ENCODE measurements at regions not wholly inside any gene's neighbourhood (a gene's known extent, or its start where the extent isn't known, plus 50 kb on each side); places are given as distances from the start of the nearest gene placed in this dataset.

DNA sequence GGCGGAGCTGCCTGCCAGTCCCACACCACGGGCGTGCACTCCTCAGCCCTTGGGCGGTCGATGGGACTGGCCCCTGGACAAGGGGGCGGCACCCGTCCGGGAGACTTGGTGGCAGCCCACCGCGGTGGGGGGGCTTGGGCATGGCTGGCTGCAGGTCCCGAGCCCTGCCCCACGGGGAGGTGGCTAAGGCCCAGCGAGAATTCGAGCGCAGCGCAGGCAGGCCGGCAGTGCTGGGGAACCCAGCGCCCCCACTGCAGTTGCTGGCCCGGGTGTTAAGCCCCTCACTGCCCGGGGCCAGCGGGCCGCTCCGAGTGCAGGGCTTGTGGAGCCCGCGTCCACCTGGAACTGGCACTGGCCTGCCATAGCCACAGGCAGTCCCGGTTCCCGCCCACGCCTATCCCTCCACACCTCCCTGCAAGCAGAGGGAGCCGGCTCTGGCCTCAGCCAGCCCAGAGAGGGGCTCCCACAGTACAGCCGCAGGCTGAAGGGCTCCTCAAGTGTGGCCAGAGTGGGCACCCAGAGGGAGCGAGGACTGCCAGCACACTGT is 742.9 kb upstream of the DDX18 start:
- no peak for DNase-seq (ENCODE audit: low read depth)

DNA sequence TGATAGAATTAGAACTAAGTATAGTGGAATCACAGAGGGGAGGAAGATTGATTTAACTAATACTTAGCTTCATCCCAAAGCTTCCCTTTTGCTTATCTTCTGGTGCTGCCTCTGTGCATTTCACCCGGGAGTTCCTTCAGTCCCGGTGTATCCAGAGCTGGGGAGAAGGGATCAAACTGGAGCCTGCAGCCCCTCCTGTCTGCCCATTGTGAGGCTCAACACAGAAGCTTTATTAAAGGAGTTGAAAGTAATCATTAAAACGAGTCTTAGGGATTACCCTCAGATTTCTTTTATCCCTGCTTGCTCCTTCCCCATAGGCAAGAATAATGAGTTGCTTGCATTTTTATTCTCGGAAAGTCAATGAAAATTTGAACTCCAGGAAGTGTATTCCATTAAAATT is 739.7 kb upstream of the DDX18 start:
- DNase-seq (ENCODE audit: low read depth) = no peak

DNA sequence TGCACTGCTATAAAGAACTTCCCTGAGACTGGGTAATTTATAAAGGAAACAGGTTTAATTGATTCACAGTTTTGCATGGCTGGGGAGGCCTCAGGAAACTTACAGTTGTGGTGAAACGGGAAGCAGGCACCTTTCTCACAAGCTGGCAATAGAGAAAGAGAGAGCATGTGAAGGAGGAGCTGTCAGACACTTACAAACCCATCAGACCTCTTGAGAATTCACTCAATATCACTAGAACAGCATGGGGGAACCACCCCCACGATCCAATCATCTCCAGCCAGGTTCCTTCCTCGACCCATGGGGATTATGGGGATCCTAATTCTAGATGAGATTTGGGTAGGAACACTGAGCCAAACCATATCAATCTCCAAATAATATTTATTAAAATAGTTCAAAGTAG is 729.2 kb upstream of the DDX18 start:
- no peak for DNase-seq (ENCODE audit: low read depth)

DNA sequence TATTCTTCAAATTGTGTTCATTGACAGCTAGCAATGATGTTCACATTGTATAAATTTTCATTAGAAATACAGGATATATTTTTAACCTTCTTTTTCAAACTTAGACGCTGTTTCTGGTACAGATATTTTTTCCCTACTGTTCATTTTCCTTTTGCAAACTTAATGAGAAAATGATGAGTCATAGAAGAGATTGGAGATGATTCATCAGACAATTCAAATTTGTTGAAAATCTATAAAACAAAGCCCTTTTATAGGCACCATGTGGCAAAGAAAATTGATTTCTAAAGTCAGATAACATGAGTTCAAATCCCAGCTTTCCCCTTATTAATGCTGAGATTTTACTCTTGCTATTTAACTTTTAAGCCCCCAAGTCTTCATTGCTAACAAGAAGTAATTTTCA is 728.8 kb upstream of the DDX18 start:
- DNase-seq (ENCODE audit: low read depth) = no peak

DNA sequence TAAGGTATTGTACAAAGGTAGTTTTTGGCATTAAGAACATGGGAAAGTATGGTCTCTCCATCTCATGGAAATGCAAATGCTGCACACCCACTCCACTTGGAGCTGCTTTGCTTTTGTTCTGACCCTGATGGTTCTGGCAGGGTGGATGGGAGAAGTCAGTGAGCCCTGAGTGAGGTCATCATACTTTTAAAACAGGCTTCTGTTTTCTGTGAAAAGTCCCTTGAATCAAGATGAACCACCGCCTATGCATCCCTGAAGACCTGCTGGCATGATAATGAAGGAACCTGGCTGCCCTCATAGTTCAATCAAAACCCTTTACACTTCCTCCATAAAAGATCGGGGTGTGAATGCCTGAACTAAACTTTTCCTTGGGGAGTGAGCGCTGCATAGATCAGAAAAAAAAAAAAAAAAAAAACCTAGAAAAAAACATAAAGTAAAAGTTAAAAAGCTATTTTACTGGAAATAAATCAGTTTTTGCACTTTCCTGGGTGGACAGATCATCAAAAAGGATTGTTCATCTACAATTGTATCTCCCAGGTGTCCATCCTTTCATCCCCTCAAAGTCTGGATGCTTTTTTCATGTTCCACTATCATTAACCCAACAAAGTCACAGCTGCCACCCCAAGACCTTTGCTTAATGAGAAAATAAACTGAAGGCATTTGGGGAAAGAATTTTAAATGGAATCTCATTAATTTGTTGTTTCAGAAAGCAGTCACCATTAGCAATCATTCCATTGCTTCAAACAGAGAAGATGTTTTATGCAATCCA is 728.1 kb upstream of the DDX18 start:
- no peak for DNase-seq (ENCODE audit: low read depth)

DNA sequence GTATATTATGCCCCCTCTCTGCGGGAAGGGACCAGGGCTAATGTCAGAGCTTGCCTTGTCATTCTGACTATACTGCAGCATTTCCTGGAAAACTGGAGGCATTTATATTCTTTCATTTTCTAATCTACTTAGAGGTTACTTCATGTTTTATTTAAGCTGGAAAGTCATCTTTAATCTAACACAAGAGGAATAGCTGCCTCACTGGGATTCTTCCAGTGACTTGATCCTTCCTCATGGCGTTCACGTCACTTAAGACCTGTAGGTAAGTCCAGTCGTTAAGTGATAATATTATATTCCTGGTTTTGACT is 727.6 kb upstream of the DDX18 start:
- DNase-seq (ENCODE audit: low read depth) = no peak

DNA sequence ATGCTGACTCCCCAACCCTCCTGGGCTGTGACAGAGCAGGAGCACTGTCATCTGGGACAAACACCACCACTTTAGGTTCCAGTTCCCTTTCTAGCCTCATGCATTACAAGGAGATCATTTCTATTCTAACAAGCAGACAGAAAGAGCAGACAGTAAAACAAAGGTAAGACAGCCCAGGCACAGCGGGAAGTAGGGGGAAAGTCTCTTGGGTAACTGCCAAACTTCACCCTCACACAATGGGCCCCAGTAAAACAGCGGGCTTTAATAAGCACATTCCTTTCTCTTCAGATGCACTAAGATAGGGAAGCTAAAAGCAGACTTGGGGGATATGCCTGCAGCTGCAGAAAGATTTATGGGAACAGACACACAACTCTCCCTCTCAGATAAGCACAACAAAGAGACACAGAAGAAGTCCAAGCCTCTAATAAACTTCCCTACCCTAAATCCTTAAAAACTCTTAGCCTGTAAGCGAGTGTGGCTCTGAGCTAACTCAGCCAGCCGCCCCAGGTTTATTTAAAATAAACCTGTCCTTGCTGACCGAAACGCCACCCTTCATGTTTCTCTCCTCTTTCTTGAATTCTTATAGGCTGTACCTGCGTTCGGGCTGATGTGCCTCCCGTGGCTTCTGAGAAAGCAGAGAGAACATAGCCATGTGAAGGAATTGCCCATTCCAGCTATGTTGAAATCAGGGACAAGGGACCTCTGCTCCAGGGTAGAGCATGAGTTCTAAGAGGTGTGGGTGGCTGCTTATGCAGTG is 726.8 kb upstream of the DDX18 start:
- no peak for DNase-seq (ENCODE audit: low read depth)

DNA sequence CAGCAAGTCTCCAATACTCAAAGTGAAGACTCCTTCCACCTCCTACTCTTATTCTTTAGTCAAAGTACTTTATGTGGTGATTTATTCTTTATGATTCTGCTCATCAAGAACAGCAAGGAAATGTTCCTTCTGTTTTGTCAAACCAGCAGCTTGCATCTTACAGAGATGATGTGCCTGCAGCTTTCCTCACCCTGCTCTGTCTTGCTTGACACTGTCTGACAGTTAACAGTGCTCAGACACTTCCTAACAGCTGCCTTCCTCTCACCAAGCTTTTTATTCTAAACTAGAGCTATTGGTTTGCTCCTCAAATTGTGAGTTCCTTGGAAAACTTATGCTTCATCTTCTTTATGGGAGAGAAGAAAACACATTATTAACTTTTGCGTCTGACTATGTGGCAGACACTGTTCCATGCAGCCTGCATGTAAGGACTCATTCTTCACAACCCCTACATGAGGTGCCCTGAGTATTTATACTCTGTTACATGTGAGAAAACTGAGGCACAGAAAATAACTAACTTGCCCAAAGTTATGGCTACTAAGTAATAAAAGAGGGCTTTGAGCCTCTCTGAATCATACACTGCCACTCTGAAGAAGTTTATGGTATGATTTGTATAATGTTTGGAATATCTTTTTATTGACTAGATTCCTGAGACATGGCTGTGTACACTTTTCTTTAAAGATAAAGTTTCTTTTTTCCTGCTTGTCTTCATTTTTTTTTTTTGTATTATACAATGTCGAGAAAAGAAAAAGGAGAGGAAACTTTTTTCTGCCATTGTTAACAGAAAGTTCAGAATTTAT is 723.3 kb upstream of the DDX18 start:
- no peak for DNase-seq (ENCODE audit: low read depth)

DNA sequence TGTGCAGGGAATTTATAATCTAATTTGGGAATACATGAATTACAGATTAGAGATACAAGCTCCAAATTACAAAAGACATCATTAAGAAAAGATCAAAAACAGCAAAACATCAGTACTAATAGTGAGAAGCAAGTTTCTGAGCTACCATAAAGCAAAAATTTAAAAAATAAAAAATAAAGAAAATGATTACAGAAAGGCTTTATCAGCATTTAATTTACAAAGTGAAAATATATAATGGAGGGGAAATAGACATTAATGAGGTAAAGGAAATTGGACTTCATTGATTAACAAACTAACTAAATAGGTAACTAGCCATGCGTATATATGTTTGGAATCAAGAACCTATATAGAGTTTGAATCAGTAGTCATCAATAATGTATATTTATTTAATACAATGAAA is 712.9 kb upstream of the DDX18 start:
- no peak for DNase-seq (ENCODE audit: low read depth)

DNA sequence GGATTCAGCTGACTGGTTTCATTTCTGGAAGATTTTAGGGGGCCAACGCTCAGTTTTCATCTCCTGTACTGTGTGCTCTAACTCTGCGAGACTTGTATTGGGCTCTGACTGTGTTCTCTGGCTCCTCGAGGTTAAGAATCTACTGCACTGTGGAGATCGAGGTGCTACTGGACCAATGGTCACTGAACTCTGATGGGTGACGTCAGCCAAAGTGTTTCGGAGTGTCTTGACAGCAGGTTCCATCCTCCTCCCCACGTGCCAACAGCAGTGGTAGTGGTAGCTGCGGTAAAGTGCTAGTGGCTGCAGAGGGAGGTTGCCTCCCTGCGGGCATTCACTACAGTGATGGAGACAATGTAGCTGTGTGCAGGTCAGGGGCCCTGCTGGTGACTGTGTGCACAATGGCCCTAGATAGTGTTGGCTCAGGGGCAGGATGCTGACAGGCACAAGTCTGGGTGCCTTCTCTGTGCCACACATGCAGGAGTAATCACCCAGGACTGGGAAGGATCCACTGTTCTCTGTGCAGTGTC is 705.7 kb upstream of the DDX18 start:
- no peak for DNase-seq (ENCODE audit: low read depth)

DNA sequence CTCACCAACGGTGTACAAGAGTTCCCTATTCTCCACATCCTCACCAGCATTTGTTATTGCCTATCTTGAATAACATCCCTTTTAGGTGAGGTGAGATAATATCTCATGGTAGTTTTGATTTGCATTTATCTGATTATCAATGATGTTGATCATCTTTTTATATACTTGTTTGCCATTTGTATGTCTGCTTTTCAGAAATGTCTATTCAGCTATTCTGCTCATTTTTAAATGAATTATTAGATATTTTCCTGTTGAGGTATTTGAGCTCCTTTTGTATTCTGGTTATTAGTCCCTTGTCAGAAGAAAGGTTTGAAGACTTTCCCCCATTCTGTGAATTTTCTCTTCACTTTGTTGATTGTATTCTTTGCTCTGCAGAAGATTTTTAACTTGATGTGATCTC is 695.5 kb upstream of the DDX18 start:
- no peak for DNase-seq (ENCODE audit: low read depth)

DNA sequence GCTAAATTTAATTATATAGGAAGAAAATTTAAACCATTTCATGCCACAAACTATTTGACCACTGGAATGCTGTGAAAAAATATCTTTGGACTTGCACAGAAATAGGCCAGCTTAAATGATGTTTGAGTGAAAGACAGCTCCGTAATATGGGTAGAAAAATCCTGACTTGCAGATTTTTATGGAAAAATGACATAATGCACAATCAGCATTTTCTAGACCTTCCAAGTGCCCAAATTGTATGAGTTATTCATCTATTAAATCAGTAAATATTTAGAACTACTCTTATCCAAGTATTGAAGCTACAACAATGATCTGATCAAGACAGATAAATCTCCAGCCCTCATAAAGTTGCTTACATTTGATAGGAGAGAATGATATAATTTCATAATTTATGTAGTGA is 691.1 kb upstream of the DDX18 start:
- no peak for DNase-seq (ENCODE audit: low read depth)

DNA sequence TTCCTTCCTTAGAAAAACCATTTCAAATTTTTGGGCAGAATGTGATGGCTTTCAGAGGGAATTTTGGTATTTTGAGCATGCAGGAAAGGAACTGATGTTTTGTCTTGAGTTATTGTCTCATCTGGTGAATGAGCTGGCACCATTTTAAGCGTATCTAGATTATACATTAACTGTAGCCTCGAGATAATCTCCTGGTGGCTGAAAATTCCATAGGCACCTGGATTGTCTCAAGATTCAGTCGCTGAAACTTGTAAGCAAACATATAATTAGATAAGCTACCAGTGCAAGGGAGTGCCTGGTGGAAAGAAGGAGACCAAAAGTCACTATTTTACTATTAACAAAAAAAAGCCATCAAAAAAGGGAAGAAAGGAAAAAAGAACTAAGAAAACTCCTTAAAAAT is 687.8 kb upstream of the DDX18 start:
- DNase-seq (ENCODE audit: low read depth) = no peak

DNA sequence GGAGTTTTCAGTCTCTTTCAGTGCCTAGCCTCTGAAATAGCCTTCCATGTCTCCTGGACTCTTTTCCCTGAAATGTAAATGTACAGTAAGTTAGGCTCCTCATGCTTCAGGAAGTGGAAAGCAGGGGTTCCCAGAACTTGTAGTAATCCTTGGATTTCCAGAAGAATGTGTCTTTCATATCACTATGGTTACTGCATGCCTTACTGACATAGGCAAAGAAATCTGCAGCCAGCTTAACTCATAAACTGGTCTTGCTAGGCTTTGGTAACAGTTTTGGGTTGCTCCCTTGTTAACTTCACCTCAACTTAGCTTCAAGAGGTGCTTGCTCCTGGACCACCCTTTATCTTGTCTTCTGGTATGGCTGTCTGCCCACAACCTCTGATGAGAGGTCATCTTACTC is 686.8 kb upstream of the DDX18 start:
- DNase-seq (ENCODE audit: low read depth) = no peak

DNA sequence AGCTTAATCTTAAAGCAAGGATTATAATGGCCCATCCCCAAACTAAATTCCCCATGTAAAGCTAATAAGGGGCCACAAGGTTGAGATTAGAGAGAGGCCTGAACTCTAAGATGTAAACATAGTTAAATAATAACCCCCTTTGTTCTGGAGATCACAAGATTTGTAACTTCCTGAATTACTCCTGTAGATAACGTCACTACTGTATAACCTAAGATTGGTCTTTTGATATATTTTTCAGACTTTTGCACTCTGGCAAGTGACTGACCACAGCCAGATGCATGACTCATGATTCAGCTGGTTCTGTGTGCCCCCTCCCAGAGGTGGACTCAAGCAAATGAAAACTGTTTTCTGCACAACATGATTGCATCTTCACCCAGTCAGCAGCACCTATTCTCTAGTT is 686.0 kb upstream of the DDX18 start:
- no peak for DNase-seq (ENCODE audit: low read depth)

DNA sequence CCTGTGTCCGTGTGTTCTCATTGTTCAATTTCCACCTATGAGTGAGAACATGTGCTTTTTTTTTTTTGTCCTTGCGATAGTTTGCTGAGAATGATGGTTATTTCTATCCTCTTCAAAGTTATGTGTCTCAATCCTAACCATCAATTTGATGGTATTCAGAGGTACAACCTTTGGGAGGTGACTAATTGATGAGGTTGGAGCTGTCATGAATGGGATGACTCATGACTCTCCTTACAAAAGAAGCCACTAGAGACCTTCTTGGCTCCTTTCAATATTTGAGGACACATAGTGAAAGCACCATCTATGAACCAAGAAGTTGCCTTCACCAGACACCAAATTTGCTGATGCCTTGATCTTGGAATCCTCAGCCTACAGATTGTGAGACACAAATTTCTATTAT is 677.1 kb upstream of the DDX18 start:
- DNase-seq (ENCODE audit: low read depth) = no peak

DNA sequence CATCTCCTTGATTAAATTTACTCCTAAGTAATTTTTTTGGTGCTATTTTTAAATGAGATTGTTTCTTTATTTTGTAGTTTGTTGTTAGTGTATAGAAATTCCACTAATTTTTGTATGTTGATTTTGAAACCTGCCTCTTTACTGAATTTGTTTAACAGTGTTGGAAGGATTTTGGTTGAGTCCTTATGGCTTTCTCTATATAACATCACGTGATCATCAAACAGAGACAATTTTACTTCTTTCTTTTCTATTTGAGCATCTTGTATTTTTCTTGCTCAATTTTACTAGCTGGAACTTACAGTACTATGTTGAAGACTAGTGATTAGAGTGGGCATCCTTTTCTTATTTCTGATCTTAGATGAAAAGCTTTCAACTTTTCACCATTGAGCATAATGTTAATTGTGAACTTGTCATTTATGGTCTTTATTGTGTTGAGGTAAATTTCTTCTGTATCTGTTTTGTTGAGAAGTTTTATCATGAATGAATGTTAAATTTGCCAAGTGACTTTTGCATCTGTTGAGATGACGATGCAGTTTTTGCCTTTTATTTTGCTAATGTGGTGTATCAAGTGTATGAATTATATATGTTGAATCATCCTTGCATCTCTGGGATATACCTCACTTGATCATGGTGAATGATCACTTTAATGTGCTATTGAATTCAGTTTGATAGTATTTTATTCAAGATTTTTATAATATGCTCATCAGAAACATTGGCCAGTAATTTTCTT is 645.3 kb upstream of the DDX18 start:
- DNase-seq (ENCODE audit: low read depth) = no peak

DNA sequence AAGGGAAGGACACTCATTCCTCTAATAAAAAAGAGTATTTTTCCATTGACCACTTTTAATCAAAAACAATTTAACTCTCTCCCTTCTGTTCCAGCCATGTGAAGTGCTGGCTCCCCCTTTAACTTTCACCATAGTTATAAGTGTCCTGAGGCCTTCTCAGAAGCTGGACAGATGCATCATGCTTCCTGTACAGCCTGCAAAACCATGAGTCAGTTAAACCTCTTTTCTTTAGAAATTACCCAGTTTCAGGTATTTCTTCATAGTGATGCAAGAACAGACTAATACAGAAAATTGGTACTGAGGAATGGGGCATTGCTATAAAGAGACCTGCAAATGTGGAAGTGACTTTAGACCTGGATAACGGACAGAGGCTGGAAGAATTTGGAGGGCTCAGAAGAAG is 643.6 kb upstream of the DDX18 start:
- no peak for DNase-seq (ENCODE audit: low read depth)

DNA sequence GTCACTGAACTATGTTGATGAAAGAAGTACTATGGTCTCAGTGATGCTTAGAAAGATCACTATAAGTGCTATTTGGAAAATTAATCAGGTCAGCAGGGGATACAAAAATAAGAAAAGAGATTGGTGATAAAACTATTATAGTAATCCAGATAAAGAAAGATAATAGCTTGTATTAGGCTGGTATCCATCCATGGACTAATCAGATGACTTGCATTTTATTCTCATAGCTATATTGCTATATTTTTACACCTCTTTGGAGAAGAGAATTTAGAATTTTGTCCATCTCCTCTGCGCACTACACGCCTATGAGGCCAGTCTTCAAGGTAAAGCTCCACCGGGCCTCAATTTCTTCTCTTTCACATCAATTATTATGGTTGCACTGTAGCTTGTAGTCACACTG is 635.1 kb upstream of the DDX18 start:
- DNase-seq (ENCODE audit: low read depth) = no peak

DNA sequence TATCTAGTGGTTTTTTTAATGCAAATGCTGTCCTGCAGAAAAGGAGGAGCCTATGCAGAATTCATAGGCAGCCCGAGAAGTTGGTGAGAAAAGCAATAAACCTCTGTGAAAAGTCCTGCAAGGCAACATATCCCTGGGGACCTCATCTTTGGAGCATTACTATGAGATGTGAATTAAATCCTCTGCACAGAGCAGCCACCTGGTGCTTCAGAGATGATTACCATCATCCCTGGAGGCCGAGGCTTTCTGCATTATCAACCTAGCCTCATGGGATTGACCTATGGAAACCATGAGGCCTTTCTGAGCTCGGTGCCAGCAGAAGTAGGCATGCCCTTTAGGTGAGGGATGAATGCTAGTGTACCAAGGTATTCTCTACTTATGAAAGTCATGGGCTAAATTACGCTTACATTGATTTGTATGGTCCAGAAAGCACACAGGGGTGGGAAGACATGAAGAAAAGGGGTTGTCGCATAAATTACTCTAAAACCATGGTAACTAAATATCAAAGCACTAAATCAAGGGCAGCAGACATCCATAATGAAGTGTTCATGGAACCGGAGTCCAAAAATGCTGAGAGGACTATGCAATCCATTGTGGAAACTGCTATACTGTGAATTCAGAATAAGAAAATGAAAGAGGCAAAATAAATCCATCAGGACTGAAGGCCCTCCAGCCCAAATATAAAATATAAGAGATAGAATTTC is 623.5 kb upstream of the DDX18 start:
- no peak for DNase-seq (ENCODE audit: low read depth)

DNA sequence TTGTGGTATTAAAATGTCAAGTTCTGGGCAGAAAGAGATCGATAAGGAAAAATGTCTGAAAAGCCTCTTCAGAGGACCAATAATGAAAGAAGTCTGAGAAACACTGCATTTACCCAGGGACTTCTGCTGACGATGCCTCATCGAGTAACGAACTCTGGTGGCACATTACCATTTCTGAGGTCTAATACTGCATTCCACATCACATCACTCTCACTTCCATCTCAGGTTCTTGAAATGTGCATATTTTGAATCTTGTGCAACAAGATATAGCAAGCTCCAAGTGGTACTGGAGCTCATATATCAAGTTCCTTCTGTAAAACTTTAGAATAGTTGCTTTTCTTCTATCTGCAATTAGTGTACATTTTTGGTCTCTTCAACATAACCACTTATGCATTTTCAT is 619.1 kb upstream of the DDX18 start:
- DNase-seq (ENCODE audit: low read depth) = no peak
